ENCODE measurements at regions not wholly inside any gene's neighbourhood (a gene's known extent, or its start where the extent isn't known, plus 50 kb on each side); places are given as distances from the start of the nearest gene placed in this dataset.

DNA sequence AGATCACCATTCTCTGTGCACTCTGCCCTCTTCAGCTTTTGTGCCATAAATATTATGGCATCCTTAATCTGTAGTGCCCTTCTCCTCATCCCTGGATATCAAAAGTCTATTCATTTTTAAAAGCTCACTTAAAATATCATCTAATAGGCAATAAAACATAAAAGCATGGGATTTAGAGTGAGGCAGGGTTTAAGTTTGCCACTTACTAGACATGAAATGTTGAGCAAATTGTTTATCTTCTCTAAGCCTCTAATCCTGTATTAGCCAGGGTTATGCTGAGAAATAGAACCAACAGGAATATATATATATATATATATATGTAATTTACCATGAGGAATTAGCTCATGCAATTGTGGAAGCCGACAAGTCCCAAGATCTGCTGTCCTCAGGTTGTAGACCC is 472.4 kb upstream of the HS3ST1 start:
- TF ChIP-seq, protein P1, sequence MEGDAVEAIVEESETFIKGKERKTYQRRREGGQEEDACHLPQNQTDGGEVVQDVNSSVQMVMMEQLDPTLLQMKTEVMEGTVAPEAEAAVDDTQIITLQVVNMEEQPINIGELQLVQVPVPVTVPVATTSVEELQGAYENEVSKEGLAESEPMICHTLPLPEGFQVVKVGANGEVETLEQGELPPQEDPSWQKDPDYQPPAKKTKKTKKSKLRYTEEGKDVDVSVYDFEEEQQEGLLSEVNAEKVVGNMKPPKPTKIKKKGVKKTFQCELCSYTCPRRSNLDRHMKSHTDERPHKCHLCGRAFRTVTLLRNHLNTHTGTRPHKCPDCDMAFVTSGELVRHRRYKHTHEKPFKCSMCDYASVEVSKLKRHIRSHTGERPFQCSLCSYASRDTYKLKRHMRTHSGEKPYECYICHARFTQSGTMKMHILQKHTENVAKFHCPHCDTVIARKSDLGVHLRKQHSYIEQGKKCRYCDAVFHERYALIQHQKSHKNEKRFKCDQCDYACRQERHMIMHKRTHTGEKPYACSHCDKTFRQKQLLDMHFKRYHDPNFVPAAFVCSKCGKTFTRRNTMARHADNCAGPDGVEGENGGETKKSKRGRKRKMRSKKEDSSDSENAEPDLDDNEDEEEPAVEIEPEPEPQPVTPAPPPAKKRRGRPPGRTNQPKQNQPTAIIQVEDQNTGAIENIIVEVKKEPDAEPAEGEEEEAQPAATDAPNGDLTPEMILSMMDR (IDR thresholded peaks at IDR 0.05 in 8 of 11, conservative IDR thresholded peaks at IDR 0.05 in 3 of 11), result no peak
- TF ChIP-seq POLR2AphosphoS5 (IDR thresholded peaks at IDR 0.05), result no peak
- no peak for TF ChIP-seq POLR2A (IDR thresholded peaks at IDR 0.05)
